Limb (tissue), 2 donors: ENCODE measurements at regions not wholly inside any gene's neighbourhood (a gene's known extent, or its start where the extent isn't known, plus 50 kb on each side); places are given as distances from the start of the nearest gene placed in this dataset.

Experiments used
- DNase-seq, 2 donors: peaks; one replicate each; pipeline ENCODE4 v3.0.0-alpha.2; 2016; ENCODE audit errors: extremely low spot score in 2 of 2

DNA sequence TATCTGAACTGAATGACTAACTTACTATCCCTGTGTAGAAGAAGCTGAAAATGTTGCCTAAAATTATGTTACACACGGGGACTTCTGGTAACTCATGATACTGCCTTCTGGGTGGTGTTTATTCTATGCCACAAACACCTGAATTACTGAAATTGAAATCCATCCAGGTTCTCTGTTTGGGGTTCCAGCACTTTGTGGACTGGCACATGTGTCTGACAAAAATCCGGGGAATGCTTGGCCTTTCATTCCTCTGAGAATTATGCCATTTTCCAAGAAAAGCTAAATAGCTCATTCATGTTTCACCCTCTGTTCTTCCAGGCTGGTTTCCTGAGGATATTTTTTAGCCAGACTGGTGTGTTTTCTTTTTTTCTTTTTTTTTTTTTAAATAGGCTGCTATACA lies 59.5 kb upstream of the POU3F3 start:
- no peak for DNase-seq
